ENCODE measurements at regions not wholly inside any gene's neighbourhood (a gene's known extent, or its start where the extent isn't known, plus 50 kb on each side); places are given as distances from the start of the nearest gene placed in this dataset.

- TF ChIP-seq CTCF (IDR thresholded peaks at IDR 0.05; ENCODE audit: control insufficient read depth, extremely low read depth, insufficient read depth), result no peak
- no peak overlapping the region for H3K4me3 ChIP-seq (ENCODE audit: low read depth, low read length)
- DNase-seq (ENCODE audit: low read depth), result no peak
Observed at GRCh38 chr6:15811107-15811506, 148.3 kb upstream of the DTNBP1 start.

GRCh38 chr6:15810618-15811017, 147.8 kb upstream of the DTNBP1 start:
- no peak overlapping the region for H3K4me3 ChIP-seq (ENCODE audit: low read depth, low read length)
- no peak for DNase-seq (ENCODE audit: low read depth)
- no peak for TF ChIP-seq CTCF (IDR thresholded peaks at IDR 0.05; ENCODE audit: control insufficient read depth, extremely low read depth, insufficient read depth)

GRCh38 chr6:15809367-15809766, 146.5 kb upstream of the DTNBP1 start:
- DNase-seq (ENCODE audit: low read depth), result no peak
- no peak for TF ChIP-seq CTCF (IDR thresholded peaks at IDR 0.05; ENCODE audit: control insufficient read depth, extremely low read depth, insufficient read depth)
- H3K4me3 ChIP-seq (ENCODE audit: low read depth, low read length), result no peak overlapping the region

DNA sequence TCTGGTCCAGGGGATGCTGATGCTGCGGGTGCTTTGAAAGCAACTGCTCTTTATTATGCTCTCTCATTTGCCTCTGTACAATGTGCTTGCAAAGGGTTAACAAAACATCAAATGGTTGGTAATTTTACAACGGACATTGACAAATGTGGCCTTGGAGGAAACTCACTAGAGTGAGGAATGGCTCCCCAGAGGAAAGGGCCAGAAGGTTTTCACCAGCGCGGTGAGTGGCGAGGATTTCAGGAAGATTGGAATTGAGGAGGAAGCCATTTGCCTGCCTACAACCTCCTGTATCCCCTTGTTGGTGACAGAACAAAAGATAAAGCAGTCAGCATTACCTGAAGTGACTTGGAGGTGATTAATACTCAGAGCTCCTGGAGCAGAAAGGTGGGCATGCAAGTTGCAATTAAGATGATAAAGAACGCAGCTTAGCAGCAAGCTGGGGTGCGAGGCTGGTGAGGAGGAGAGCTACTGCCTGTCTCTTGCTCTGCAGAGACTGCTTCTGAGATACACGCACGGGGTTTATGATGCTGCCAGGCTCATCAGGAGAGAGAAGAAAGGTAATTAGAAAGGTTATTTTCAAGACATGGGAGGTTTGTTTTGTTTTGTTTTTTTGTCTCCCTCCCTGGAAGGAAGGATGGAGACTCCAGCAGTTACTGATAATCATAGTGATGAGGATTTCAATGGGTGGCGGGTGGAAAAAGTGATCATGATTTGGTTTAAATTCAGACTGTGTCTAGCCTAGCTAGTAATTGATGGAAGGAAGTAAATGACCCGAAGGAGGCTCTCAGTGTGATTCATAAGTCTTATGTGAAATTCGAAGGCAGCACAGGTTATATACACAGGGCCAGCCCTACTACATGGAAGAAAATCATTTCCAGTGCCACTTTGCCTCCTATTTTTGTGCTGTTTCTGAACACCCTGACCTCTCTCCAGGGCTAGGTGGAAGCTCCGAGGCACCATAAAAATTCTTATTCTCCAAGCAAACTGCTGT, 141.6 kb upstream of the DTNBP1 start:
- no peak for DNase-seq (ENCODE audit: low read depth)
- no peak for TF ChIP-seq CTCF (IDR thresholded peaks at IDR 0.05; ENCODE audit: control insufficient read depth, extremely low read depth, insufficient read depth)
- no peak overlapping the region for H3K4me3 ChIP-seq (ENCODE audit: low read depth, low read length)

DNA sequence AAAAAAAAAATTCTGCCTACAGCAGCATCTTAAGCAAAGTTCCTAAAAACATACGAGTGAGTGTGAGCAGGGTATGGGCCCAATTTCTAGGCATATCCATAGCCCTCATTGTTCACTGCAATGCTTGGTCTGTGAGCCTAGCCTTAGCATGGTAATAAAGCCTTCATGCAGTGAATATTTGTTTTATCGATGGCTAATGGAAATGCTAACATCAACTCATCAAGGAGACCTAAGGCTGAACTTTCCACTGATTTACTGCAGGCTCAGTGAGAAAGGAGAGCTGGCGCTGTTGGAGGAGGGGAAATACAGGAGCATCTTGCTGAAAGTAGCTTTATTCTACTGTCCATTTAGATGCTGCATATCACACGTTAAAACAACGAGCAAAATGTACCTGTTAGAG, 139.6 kb upstream of the DTNBP1 start:
- H3K4me3 ChIP-seq (ENCODE audit: low read depth, low read length), result no peak overlapping the region
- no peak for DNase-seq (ENCODE audit: low read depth)
- no peak for TF ChIP-seq CTCF (IDR thresholded peaks at IDR 0.05; ENCODE audit: control insufficient read depth, extremely low read depth, insufficient read depth)

- DNase-seq (ENCODE audit: low read depth), result no peak
- no peak overlapping the region for H3K4me3 ChIP-seq (ENCODE audit: low read depth, low read length)
- TF ChIP-seq CTCF (IDR thresholded peaks at IDR 0.05; ENCODE audit: control insufficient read depth, extremely low read depth, insufficient read depth), result no peak
Observed at GRCh38 chr6:15801912-15802311, 139.1 kb upstream of the DTNBP1 start.

Measured in LNCaP clone FGC (cell line).